Type B pancreatic cell (in vitro differentiated cells): ENCODE measurements at regions not wholly inside any gene's neighbourhood (a gene's known extent, or its start where the extent isn't known, plus 50 kb on each side); places are given as distances from the start of the nearest gene placed in this dataset.

Source experiments
- DNase-seq: peaks from one replicate; pipeline ENCODE4 v3.0.0; 2021; ENCODE audit warnings: mixed read lengths; ENCODE audit not compliant: unreplicated experiment; ENCODE audit errors: extremely low spot score
- H3K27ac Mint-ChIP-seq: 2 replicates; pipeline ENCODE4 v1.8.0; 2021; ENCODE audit warnings: mild to moderate bottlenecking, mixed read lengths
- H3K27me3 Mint-ChIP-seq: 2 replicates; pipeline ENCODE4 v1.8.0; 2021; ENCODE audit warnings: mixed read lengths
- H3K36me3 Mint-ChIP-seq: 2 replicates; pipeline ENCODE4 v1.8.0; 2021; ENCODE audit warnings: mixed read lengths
- H3K4me1 Mint-ChIP-seq: one replicate; pipeline ENCODE4 v1.8.0; 2021; ENCODE audit warnings: mixed read lengths; ENCODE audit not compliant: unreplicated experiment
- H3K4me3 Mint-ChIP-seq: 2 replicates; pipeline ENCODE4 v1.8.0; 2021; ENCODE audit warnings: mild to moderate bottlenecking, mixed read lengths
- H3K9me3 Mint-ChIP-seq: 2 replicates; pipeline ENCODE4 v1.8.0; 2021; ENCODE audit warnings: mixed read lengths
- CTCF ChIP-seq: fragments of 200-600 bp; sonication (generic); conservative IDR thresholded peaks from 2 replicates; pipeline ENCODE4 v1.5.0; 2021; ENCODE audit warnings: antibody characterized with exemption, mild to moderate bottlenecking

- DNase-seq = no peak
- Mint-ChIP-seq H3K4me3 (no peak overlapping the region), H3K9me3 (peaks cover 6% of the 10 kb centered on the region), H3K36me3 (no peaks in the 10 kb centered on the region), H3K4me1 (peaks cover 31% of the 10 kb centered on the region), H3K27me3 (peaks cover 14% of the 10 kb centered on the region), H3K27ac (no peak overlapping the region)
- no peak for TF ChIP-seq CTCF
Measured at GRCh38 chr2:217469203-217469810, 533.5 kb downstream of the TNS1 start.

- H3K4me1 Mint-ChIP-seq = peaks cover 23% of the 10 kb centered on the region
- no peak overlapping the region for H3K4me3 Mint-ChIP-seq
- no peaks in the 10 kb centered on the region for H3K36me3 Mint-ChIP-seq
- peaks cover 6% of the 10 kb centered on the region for H3K9me3 Mint-ChIP-seq
- H3K27me3 Mint-ChIP-seq = peaks cover 11% of the 10 kb centered on the region
- no peak for DNase-seq
- peak; percentile 53 for TF ChIP-seq CTCF
- no peak overlapping the region for H3K27ac Mint-ChIP-seq
Measured at GRCh38 chr2:217468042-217468830, 534.6 kb downstream of the TNS1 start.

- Mint-ChIP-seq H3K27me3 (peaks cover 4% of the 10 kb centered on the region), H3K27ac (no peak overlapping the region), H3K9me3 (no peaks in the 10 kb centered on the region), H3K4me1 (peaks cover 14% of the 10 kb centered on the region), H3K36me3 (no peaks in the 10 kb centered on the region), H3K4me3 (no peak overlapping the region)
- DNase-seq = no peak
- no peak for TF ChIP-seq CTCF
Measured at GRCh38 chr2:217467331-217467730, 535.5 kb downstream of the TNS1 start.

GRCh38 chr2:217466805-217467204, 536.0 kb downstream of the TNS1 start:
- no peak for DNase-seq
- Mint-ChIP-seq H3K9me3 (no peaks in the 10 kb centered on the region), H3K27ac (no peak overlapping the region), H3K4me3 (no peak overlapping the region), H3K27me3 (peaks cover 4% of the 10 kb centered on the region), H3K4me1 (peaks cover 14% of the 10 kb centered on the region), H3K36me3 (no peaks in the 10 kb centered on the region)
- TF ChIP-seq CTCF = no peak

- Mint-ChIP-seq H3K27ac (no peak overlapping the region), H3K27me3 (peaks cover 4% of the 10 kb centered on the region), H3K4me1 (peaks cover 14% of the 10 kb centered on the region), H3K9me3 (no peaks in the 10 kb centered on the region), H3K4me3 (no peak overlapping the region), H3K36me3 (no peaks in the 10 kb centered on the region)
- TF ChIP-seq CTCF = no peak
- DNase-seq = no peak
Measured at GRCh38 chr2:217466104-217466503, 536.7 kb downstream of the TNS1 start.
